NCI-H748 treated with DMSO at 0.1 percent for 48 hours (cell line): ENCODE measurements at regions not wholly inside any gene's neighbourhood (a gene's known extent, or its start where the extent isn't known, plus 50 kb on each side); places are given as distances from the start of the nearest gene placed in this dataset.
"Not testable (repeated sequence)": the region's sequence is repeated elsewhere in the genome, so short reads cannot be mapped to it uniquely, and the experiment has no call there.

ENCODE experiments used
- DNase-seq: peaks from one replicate; lab custom pipeline; 2025; lab: John Stamatoyannopoulos, UW

GRCh38 chr6:4677011-4677750 lies 99.0 kb upstream of the CDYL start:
- DNase-seq = no peak

GRCh38 chr6:4676016-4676415 lies 100.2 kb upstream of the CDYL start:
- DNase-seq = no peak

GRCh38 chr6:4675121-4675520 lies 101.1 kb upstream of the CDYL start:
- DNase-seq = no peak

DNA sequence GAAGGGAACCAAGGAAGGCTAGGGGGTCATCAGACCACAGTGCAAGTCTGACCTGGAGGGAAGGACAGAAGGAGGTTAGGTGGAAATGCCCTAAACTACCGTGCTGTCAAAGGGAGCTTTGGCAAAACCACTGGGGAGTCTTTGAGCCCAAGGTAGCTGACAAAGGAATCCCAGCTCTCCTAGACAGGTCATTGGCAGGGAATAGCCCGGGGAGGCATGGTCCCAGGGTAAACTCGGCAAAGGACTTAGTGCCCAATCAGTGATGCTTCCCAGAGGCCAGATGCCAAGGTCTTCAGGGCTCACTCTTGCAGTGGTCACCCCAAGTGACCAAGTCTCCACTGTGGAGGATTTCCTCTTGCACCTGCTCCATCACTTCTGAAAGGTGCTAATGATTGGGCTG lies 102.3 kb upstream of the CDYL start:
- no peak for DNase-seq

- no peak for DNase-seq
These were observed 103.4 kb upstream of the CDYL start for GRCh38 chr6:4672772-4673171.

GRCh38 chr6:4671587-4672115 lies 104.6 kb upstream of the CDYL start:
- no peak for DNase-seq

DNA sequence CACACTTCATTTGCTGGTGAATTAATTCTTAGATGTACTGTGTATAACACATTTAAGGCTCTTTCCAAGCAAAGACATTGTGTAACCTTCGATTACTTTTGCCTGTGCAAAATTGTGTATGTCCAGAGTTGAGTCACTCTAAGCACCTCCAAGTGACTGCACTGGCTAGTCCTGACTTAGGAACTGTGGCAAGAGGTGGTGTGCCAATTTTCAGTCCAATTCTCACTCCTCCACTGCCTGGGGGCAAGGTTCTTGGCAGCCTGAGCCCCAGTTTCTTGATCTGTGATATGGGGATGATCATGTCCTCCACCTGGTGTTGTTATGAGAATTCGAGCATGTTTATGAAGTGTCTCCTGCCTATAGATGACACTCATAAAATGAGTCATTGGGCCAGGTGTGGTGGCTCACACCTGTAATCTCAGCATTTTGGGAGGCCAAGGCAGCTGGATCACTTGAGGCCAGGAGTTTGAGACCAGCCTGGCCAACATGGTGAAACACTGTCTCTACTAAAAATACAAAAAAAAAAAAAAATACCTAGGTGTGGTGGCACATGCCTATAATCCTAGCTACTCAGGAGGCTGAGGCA lies 105.3 kb upstream of the CDYL start:
- DNase-seq = no peak

- no peak for DNase-seq
These were observed 105.9 kb upstream of the CDYL start for GRCh38 chr6:4670290-4670689.

- DNase-seq = no peak
These were observed 107.7 kb upstream of the CDYL start for GRCh38 chr6:4668271-4669179.

- DNase-seq = no peak
These were observed 108.6 kb upstream of the CDYL start for GRCh38 chr6:4667591-4667990.

DNA sequence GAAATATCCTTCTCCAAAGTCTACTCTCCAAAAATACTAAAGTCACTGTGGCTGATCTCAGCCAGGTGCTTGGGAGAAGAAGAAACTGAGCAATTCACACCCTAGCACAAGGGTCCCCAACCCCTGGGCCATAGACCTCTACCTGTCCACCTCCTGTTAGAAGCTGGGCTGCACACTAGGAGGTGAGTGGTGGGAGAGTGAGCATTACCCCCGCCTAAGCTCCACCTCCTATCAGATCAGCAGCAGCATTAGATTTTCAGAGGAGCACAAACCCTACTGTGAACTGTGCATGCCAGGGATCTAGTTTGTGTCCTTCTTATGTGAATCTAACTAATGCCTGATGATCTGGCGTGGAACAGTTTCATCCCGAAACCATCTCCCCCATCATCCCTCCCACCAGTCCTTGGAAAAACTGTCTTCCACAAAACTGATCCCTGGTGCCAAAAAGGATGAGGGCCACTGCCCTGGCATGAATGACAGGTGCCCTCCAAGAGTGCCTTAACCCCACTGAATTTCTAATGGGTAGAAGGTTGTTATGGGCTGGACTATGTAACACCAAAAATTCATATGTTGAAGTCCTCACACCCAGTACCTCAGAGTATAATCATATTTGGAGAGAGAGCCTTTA lies 109.2 kb upstream of the CDYL start:
- no peak for DNase-seq

DNA sequence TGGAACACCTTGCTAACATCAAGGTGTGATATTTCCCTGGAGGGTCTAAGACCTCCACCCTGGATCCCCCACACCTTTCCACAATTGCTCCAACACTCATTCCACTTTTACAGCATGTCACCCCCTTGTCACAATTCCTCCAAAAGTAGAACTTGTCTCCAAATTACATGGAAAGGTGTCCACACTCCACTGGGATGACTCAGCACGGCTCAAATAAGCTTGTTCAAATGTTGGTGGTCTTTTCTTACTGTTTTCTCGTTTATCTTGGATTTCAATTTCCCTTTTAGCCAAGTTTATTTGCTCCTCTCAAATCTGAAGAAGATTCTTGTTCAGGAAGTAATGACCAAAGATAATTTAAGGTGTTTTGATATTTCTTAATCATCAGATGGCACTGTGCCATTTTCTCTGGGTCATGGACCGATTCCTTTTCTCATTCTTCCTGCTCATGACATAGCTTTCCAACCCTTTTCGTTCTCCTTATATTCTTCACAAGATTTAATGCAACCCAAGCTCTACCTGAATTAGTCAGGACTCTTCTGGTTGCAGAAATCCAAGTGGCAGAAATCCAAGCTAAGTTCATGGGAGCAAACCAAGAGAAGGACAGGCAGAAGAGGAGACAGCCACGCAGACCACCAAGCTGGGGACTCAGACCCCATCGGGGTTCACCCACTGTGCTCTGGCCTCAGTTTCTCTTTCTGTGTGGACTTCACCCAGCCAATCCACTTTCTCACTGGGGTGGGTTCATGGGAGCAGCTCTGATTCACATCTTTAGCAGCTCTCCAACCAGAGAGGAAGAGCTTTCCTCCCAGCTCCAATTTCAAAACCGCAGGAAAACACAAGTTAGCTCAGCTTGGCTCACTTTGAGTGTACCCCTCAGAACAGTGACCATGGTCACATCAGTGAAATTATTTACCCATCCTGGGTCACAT lies 110.5 kb upstream of the CDYL start:
- DNase-seq = no peak

DNA sequence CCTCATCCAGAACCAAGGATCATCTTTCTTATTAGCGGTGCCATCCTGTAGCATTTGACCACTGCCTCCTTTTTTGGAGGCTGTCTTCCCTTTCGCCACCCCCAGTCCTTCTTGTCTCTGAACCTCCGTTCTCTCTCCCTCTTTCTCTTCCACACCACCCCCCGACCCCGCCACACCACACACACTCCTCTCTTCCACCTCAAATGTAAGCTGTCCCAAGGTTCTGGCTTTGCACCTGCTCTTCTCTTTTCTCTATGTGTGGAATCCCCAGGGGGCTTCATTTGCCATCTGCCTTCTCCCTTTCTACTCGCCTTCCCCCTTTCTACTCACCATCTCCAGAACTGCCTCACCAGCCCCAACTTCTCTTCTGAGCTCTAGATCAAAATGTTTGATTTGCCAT lies 111.3 kb upstream of the CDYL start:
- DNase-seq = no peak

- no peak for DNase-seq
These were observed 112.0 kb upstream of the CDYL start for GRCh38 chr6:4664117-4664626.

DNA sequence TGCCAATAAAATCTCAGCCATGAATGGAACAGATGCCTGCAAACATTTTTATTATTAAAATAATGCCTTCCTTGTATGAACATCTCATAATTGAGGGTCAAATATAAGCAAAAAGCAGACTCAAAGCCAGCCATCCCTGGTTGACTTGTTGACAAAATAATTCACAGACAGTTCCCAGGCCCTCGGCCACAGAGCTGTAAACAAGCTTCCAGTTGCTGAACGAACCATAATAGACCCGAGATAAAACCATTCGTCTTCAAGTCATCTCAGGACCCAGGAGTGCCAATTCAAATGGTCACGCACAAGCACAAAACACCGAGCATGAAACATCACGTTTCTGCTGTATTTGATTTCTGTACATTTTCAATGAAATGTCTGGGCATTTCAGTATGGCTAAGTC lies 113.3 kb upstream of the CDYL start:
- DNase-seq = no peak

GRCh38 chr6:4661391-4661790 lies 114.8 kb upstream of the CDYL start:
- no peak for DNase-seq

DNA sequence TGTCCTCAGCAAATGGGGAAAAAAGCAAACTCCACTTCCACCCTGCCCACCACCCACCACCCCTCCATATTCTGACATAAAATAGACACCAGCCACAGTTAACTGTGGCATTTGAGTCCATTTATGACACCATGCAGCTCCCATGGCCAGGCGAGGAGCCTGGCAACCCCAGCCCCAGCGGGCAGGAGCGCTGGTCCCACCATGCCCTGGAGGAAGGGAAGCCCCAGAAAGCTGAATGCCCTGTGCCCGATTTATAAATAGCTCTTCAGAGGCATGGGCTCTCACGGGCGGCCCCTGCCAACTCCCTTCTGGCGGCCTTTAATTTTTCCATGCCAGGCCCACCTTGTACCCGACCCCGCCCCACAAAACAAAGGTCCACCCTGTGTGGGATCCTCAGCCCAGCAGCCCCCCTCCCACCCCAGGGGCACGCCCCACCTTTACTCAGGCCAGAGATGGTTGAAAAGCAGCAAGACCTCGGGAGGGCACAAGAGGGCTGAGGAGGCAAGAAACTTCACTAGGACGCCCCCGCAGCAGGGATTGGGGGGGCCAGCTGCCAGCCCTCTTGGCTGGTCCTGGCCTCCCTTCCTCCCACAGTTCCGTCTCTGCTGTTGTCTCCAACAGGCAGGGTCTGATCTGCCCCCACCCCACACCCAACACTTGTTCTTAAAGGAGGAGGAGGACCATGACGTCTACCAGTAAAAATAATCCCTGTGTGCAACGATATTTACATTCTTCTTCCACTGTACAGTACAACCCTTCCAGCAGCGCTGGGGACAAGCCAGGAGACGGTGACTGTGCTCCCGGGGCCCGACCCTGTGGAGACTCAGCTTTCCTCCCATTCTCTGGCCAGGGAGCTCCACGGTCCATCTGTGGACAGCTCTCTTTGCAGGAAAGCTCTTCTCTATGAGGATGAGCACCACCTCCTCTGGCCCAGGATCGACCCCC lies 115.6 kb upstream of the CDYL start:
- no peak for DNase-seq

DNA sequence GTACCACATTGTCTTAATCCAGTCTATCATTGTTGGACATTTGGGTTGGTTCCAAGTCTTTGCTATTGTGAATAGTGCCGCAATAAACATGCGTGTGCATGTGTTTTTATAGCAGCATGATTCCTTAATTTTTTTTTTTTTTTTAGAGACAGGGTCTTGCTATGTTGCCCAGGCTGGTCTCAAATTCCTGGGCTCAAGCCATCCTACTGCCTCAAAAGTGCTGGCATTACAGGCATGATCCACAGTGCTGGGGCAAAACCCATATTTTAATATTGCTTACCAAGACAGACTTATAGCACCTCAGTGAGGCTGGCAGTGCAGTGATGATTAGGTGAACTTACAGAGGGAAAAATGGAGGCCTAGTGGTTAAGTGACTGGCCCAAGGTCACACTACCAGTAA lies 116.5 kb upstream of the CDYL start:
- DNase-seq = not testable (repeated sequence)

- DNase-seq = no peak
These were observed 117.7 kb upstream of the CDYL start for GRCh38 chr6:4658486-4658885.

DNA sequence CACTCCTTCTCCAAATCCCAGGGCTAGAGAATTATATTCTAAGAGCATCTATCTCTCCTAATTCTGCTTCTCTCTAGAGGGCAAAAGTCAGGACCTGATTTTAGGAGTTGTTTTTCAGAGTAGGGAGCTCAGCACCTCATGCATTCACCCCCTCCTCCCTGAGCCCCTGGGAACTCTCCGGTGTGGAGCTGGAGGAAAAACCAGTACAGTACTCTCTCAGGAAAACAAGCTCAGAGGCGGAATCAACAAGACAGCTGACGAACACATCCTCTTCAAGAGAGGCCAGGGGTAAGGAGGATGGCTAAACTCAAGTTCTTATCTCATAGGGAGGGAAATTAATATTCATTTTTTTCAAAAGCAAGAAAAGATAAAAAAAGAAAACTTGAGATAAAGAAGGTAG lies 120.1 kb upstream of the CDYL start:
- DNase-seq = no peak
